ENCODE measurements at regions not wholly inside any gene's neighbourhood (a gene's known extent, or its start where the extent isn't known, plus 50 kb on each side); places are given as distances from the start of the nearest gene placed in this dataset.
"Not testable (repeated sequence)": the region's sequence is repeated elsewhere in the genome, so short reads cannot be mapped to it uniquely, and the experiment has no call there.

DNA sequence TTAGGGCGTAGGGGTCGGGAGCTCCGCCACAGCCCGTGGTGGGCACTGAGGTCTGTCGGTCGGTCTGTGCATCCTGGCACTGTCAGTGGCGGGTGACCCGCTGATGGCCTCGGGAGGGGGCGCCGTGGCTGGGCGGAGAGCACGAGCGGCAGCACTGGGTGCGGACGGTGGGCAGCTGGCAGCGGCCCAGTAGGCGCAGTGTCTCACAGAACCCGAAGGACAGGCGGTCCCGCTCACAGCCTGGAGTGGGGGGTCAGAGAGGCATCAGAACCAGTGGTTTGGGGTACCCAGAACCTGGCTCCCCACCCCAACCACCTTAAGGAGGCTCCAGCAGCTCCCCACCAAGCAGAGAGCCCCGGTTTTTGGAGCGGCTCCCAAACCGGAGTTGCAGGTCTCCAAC lies 124.9 kb upstream of the AKAP13 start:
- not testable (repeated sequence) for TF ChIP-seq POLR2A (IDR thresholded peaks at IDR 0.05)
- TF ChIP-seq, protein P1, sequence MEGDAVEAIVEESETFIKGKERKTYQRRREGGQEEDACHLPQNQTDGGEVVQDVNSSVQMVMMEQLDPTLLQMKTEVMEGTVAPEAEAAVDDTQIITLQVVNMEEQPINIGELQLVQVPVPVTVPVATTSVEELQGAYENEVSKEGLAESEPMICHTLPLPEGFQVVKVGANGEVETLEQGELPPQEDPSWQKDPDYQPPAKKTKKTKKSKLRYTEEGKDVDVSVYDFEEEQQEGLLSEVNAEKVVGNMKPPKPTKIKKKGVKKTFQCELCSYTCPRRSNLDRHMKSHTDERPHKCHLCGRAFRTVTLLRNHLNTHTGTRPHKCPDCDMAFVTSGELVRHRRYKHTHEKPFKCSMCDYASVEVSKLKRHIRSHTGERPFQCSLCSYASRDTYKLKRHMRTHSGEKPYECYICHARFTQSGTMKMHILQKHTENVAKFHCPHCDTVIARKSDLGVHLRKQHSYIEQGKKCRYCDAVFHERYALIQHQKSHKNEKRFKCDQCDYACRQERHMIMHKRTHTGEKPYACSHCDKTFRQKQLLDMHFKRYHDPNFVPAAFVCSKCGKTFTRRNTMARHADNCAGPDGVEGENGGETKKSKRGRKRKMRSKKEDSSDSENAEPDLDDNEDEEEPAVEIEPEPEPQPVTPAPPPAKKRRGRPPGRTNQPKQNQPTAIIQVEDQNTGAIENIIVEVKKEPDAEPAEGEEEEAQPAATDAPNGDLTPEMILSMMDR (IDR thresholded peaks at IDR 0.05): not testable (repeated sequence)

Measured in tibial nerve (tissue), 3 donors.